ENCODE measurements at regions not wholly inside any gene's neighbourhood (a gene's known extent, or its start where the extent isn't known, plus 50 kb on each side); places are given as distances from the start of the nearest gene placed in this dataset.

DNA sequence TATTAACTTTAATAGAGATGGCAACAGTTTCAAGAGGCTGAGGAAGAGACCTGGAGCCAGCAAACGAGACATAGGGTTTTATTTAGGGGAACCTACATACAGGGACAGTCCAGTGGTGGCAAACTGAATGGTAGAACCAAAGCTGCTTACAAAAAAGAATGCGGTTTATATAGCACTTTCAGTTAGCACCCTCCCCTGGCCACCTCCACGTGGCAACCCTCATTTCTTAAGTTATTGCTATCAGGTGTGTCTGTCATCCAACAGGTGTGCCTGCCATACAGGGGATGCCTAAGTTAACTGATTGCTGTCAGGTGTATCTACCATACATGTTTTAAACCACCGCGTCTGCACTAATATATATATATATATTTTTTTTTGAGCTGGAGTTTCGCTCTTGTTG lies 129.2 kb upstream of the DUSP10 start:
- no peaks in the 10 kb centered on the region for H4K20me1 ChIP-seq (replicated peaks in 1 of 2; ENCODE audit: control insufficient read depth in 1 of 2, insufficient read depth in 2 of 2, low read length in 2 of 2)
- TF ChIP-seq MAFK (IDR thresholded peaks at IDR 0.05; ENCODE audit: low read depth, low read length) (no peak), CREB1 (IDR thresholded peaks at IDR 0.05) (no peak), POLR2A (IDR thresholded peaks at IDR 0.05; ENCODE audit: control extremely low read depth in 1 of 2, low read depth in 2 of 2, low read length in 2 of 2) (no peak), GTF2F1 (IDR thresholded peaks at IDR 0.05; ENCODE audit: borderline replicate concordance, low read depth, low read length) (no peak), TAF1 (IDR thresholded peaks at IDR 0.05; ENCODE audit: low read depth, low read length) (no peak), TCF12 (IDR thresholded peaks at IDR 0.05; ENCODE audit: low read depth, low read length) (no peak), SUZ12 (IDR thresholded peaks at IDR 0.05; ENCODE audit: low read length) (no peak), KDM4A (IDR thresholded peaks at IDR 0.05; ENCODE audit: low read depth, low read length, severe bottlenecking) (no peak), JUN (IDR thresholded peaks at IDR 0.05; ENCODE audit: low read depth, low read length) (no peak), KDM5A (IDR thresholded peaks at IDR 0.05; ENCODE audit: low read length) (no peak), RNF2 (IDR thresholded peaks at IDR 0.05; ENCODE audit: borderline replicate concordance, low read depth, low read length, missing control alignments, poor library complexity, severe bottlenecking) (no peak), SP1 (IDR thresholded peaks at IDR 0.05; ENCODE audit: low read depth, low read length) (no peak), SRF (IDR thresholded peaks at IDR 0.05; ENCODE audit: low read depth, low read length) (no peak), SIN3A (conservative IDR thresholded peaks at IDR 0.05 in 1 of 2, IDR thresholded peaks at IDR 0.05 in 1 of 2; ENCODE audit: low read depth in 1 of 2, low read length in 2 of 2) (no peak)
- TF ChIP-seq, protein P1, sequence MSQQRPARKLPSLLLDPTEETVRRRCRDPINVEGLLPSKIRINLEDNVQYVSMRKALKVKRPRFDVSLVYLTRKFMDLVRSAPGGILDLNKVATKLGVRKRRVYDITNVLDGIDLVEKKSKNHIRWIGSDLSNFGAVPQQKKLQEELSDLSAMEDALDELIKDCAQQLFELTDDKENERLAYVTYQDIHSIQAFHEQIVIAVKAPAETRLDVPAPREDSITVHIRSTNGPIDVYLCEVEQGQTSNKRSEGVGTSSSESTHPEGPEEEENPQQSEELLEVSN (IDR thresholded peaks at IDR 0.05): no peak
- POLR2A ChIA-PET (ENCODE audit: partially characterized antibody): no interaction called here
- H2BK5ac ChIP-seq (ENCODE audit: low read depth, low read length): no peak overlapping the region
- no peaks in the 10 kb centered on the region for H3K79me1 ChIP-seq (ENCODE audit: low read depth, low read length)
- H3K4ac ChIP-seq (replicated peaks; ENCODE audit: insufficient read length, low read depth, low read length): no peak overlapping the region
- no peak overlapping the region for H4K8ac ChIP-seq (ENCODE audit: extremely low read depth, insufficient read depth, low read length)
- H2AFZ ChIP-seq (ENCODE audit: low read length): no peak overlapping the region
- no peak overlapping the region for H3K9ac ChIP-seq (replicated peaks in 1 of 4; ENCODE audit: extremely low read depth in 1 of 4, low read depth in 3 of 4, low read length in 3 of 4)
- no peaks in the 10 kb centered on the region for H3K27me3 ChIP-seq (replicated peaks in 1 of 4; ENCODE audit: control insufficient read depth in 3 of 4, extremely low read depth in 1 of 4, insufficient read depth in 3 of 4, low read length in 3 of 4)
- H2AK5ac ChIP-seq (ENCODE audit: low read depth, low read length): no peak overlapping the region
- H3K23me2 ChIP-seq (ENCODE audit: low read depth, low read length): no peaks in the 10 kb centered on the region
- H3K36me3 ChIP-seq (ENCODE audit: control insufficient read depth in 2 of 4, insufficient read depth in 4 of 4, low read length in 3 of 4): no peaks in the 10 kb centered on the region
- no peaks in the 10 kb centered on the region for H3K79me2 ChIP-seq (ENCODE audit: control insufficient read depth in 1 of 2, insufficient read depth in 2 of 2, low read length in 2 of 2)
- no peak overlapping the region for H4K5ac ChIP-seq (ENCODE audit: insufficient read length, low read depth, low read length)
- no peak for FAIRE-seq
- H3K4me1 ChIP-seq (replicated peaks in 1 of 4; ENCODE audit: control insufficient read depth in 3 of 4, insufficient read depth in 4 of 4, low read length in 3 of 4): no peaks in the 10 kb centered on the region; a peak in 1 of 7 replicates
- H3K9me3 ChIP-seq (ENCODE audit: insufficient read depth in 2 of 2, low read depth in 1 of 2, low read length in 1 of 2): no peaks in the 10 kb centered on the region
- no peak overlapping the region for H2BK15ac ChIP-seq (ENCODE audit: low read length)
- H3K14ac ChIP-seq (ENCODE audit: insufficient read length): no peak overlapping the region
- CTCF ChIA-PET (ENCODE audit: partially characterized antibody): interaction anchor here (0.6 kb wide), 2 partner anchors 172 to 507 kb away, joined by 3 to 4 read pairs; no protein-coding TSS in a partner anchor
- no peak overlapping the region for H3K18ac ChIP-seq (ENCODE audit: extremely low read depth, low read length)
- H4K91ac ChIP-seq (replicated peaks; ENCODE audit: insufficient read length, low read length): no peak overlapping the region
- no peak overlapping the region for H3K23ac ChIP-seq (ENCODE audit: insufficient read length)
- WGBS, 2 experiments (ENCODE audit: extremely low coverage in 1 of 2, insufficient coverage in 1 of 2, insufficient read length in 1 of 2, insufficient replicate concordance in 2 of 2, low coverage in 1 of 2, low lambda C conversion rate in 2 of 2, missing lambda C conversion rate in 1 of 2): 84% methylated on average over 6 of the region's 6 CpGs; no CpG with 5 or more reads in 1 of the 2 experiments
- no peak overlapping the region for H3K4me3 ChIP-seq (ENCODE audit: extremely low read depth in 1 of 4, insufficient read depth in 2 of 4, low read depth in 3 of 4, low read length in 4 of 4)
- no peak overlapping the region for H2BK12ac ChIP-seq (ENCODE audit: low read depth, low read length)
- no peak overlapping the region for H3K27ac ChIP-seq (ENCODE audit: low read depth, low read length)
- no peak overlapping the region for H2BK20ac ChIP-seq (ENCODE audit: low read length)
- no peak overlapping the region for H3K4me2 ChIP-seq (ENCODE audit: insufficient read depth in 1 of 2, low read depth in 2 of 2, low read length in 2 of 2)
- no peak overlapping the region for H3K56ac ChIP-seq (replicated peaks; ENCODE audit: insufficient read length, low read depth, low read length)
- no peak overlapping the region for H2BK120ac ChIP-seq (replicated peaks; ENCODE audit: low read depth, low read length)
- DNase-seq (ENCODE audit: low read depth in 1 of 2, low spot score in 2 of 2): no peak

Data from H1 (cell line).